CD4-positive, alpha-beta T cell treated with Interleukin-15 for 4 hours (primary cell): ENCODE measurements at regions not wholly inside any gene's neighbourhood (a gene's known extent, or its start where the extent isn't known, plus 50 kb on each side); places are given as distances from the start of the nearest gene placed in this dataset.
"Not testable (repeated sequence)": the region's sequence is repeated elsewhere in the genome, so short reads cannot be mapped to it uniquely, and the experiment has no call there.

Experiments
- DNase-seq: peaks from one replicate; pipeline ENCODE4 v3.0.0-alpha.2; 2020; ENCODE audit warnings: low spot score

DNA sequence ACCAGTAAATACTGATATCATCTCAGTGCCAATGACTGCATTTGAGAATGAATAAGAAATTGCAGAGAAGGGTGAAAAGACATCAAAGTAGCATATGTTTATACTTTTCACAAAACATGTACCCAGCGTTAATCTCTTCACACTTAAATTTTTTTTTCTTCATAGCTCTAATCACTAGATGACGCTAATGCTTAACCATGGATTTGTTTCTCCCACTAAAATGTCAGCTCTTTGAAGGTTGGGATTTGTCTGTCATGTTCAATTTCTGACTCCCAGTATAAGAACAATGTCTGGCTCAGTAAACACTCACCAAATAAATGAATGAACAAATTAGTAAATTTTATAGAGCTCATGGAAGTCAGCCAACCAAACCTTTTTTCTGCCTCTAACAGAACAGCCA is 78.3 kb upstream of the LMCD1 start:
- DNase-seq = no peak

DNA sequence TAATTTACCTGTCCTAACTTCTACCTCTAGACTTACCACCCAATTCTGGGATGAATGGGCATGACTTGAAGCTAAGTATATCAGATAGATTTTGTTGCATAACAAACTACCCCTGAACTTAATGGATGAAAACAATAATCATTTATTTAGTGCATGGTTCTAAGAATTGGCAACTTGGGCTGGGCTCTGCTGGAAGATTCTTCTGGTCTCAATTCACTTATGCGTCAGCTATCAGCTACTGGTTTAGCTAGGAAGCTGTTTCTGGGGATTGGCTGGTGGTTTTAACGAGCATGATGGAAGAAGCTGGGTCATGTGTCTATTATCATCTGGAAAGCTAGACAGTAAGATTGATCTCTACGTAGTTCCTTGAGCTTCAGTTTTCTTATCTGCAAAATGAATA is 77.3 kb upstream of the LMCD1 start:
- no peak for DNase-seq

DNA sequence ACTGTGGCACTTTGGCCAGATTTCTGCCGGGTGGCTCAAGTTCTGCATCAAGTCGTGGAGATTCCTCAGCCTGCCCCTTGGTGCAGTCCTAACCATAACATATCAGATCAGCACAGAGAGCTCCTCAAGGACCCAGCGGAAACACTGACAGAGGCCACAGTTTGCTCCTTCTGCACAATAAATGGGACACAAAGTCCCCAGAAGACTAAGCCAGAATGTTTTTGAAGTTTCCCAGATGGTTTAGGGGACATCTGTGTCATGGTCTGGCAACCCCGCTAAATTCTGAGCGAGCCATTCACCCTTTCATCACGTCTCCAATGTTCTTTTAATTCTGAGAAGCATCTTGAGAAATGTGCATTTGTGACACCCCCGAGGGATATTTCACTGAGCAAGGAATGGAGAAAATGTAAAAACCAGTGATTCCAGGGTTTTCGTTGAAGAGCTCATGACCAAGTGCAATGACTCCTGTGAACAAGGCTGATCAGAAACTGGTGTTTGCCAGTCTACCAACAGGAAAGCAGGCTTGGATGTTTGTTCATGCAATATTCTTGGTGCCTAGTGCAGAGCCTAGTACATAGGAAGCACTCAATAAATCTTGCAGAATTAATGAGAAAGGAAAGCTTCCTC is 64.8 kb upstream of the LMCD1 start:
- DNase-seq = no peak

DNA sequence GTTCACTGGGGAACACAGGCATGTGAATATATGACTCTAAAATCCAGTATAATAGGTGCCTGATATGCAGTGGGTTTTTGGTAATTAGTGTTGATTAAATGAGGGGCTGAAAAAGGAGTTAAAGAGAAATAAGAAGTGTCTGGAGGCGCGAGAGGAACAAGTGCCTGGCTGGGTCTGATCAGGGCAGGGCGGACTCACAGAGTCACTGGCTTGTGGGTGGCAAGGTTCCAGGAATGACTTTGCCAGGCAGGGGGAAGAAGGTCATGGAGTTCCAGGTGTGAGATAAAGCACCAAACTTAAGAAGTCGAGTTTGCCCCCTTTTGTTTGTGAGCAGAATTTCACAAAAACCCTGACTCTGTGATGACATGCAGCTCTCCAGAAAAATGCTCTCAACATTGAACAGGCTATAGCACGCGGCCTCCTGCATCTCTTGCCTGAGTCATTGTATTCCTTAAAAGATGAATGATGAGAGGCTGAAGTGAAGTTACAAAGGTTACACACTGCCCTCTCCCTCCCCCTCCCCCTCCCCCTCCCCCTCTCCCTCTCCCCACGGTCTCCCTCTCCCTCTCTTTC is 63.0 kb upstream of the LMCD1 start:
- DNase-seq = no peak

DNA sequence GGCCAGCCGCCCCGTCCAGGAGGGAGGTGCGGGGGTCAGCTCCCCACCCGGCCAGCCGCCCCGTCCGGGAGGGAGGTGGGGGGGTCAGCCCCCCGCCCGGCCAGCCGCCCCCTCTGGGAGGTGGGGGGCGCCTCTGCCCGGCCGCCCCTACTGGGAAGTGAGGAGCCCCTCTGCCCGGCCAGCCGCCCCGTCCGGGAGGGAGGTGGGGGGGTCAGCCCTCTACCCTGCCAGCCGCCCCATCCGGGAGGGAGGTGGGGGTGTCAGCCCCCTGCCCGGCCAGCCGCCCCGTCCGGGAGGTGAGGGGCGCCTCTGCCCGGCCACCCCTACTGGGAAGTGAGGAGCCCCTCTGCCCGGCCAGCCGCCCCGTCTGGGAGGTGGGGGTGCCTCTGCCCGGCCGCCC is 61.5 kb upstream of the LMCD1 start:
- DNase-seq = not testable (repeated sequence)

DNA sequence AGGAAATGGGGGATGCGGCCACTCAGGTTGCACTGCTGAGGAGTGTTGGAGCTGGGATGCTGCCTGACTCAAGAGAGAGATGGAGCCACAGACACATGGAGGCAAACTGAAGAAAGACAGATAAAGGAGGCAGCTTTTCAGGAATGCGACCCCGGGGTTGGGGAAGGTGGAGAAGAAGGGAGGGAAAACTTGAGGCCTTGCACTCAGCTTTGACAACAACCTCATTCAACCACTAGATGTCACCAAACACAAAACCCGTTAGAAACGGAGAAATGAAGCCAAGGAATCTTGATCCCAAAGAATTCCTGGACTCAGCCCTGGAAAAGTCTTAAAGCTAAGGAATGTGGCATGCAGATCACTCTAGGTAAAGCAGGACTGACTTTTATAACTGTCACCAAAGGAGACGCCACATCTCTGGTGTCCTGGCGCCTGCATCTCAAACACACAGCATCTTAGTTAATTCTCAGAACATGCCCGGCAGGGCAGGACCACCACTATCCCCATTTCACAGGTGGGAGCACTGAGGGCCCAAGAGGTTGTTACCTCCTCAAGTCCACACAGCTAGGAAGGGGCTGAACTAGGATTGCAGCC is 59.6 kb upstream of the LMCD1 start:
- no peak for DNase-seq

DNA sequence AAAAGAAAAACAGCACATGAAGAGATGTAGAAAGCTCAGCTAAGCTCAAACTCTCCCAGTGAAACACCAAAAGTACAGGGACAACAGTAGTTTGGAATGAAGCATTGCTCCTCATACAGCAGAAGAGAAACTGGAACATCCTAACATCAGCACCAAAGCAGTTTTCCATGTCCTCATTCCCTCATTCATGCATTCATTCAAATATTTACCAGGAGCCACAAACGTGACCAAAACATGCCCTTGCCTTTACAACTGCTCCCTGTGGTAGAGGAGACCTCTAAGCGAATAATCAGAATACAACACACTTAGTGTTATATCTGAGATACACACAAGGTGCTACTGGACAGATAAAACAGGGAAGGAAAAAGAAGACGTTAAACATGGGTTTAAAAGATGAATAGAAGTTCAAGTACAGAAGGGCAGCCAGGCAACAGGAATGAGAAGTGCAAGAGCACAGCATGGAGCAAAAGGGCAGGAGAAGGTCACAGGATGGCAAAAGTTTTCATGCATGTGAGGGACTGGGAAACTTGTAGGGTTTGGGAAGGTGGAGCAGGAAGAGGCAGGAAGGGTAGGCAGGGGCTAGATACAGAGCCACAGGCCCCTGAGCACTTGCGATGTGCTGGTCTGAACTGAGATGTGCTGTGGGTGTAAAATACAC is 58.5 kb upstream of the LMCD1 start:
- no peak for DNase-seq

DNA sequence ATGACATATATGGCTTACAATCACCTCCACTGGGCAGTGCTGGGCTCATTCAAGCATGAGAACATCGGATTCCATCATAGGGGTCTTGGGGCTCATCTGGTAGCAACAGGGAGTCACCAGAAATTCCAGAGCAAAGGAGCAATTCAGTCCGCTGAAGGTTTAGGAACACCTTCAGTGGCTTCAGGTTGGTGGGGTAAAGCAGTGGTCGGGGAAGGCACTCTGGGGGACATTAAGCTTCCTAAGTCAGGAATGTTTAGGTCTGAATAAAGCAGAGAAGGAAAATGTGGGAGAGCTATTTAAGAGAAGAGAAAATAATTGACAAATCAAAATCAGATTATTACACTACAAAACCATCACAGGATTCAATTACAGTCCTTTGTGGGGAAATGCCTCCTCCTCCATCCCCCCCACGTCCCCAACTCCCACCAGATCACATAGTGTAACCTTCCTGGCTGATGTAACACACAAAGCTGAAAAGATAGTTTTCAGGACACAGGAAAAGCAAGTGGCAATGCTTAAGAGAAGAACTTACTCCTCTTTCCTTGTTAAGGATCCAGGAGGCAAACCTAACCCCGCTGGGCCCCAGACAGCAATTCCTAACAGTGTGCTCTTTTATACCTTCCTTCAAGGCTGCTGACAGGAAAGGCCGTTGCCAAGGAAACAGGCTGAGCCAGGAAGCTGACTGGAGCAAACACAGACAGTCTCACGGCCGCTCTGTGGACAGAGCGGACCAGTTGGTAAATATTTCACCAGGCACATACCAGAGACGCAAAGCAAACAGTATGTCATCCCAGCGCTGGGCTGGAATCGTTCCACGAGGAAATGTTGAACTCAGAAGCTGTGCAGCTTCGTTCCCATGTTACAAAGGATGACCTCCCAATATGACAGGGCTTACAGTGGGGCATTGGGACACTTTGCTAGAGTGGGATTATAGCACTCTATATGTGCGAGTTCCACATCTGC is 57.5 kb upstream of the LMCD1 start:
- DNase-seq = no peak

DNA sequence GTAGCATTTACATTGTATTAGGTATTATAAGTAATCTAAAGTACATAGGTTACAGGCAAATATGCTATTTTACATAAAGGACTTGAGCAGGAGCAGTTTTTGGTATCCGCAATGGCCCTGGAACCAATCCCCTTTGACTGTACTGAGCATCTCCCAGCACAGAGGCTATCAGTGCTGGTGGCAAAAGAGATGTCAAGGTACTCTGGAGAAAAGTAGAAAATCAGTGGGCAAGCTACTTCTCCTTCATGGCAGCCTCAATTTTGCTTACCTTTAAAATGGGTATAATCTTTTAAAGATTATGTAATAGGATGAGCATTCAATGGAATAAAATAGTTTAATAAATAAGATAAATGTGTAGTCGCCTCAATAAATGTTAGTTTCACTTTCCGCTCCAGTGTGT is 56.7 kb upstream of the LMCD1 start:
- no peak for DNase-seq

DNA sequence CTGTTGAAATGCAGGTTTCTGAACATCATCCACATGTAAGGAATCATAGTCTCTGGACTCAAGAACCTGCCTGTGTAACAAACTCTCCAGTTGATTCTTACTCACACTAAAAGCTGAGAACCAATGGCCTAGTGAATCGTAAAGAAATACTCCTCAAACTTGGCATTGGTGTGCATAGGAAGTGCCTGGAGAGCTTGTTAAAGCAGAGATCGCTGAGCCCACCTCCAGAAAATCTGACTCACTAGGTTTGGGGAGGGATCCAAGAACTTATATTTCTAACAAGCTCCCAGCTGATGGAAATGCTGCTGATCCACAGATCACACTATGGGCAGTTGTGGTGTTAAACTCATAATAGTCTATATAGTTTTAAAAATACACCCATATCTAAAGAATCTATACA is 55.8 kb upstream of the LMCD1 start:
- DNase-seq = no peak

DNA sequence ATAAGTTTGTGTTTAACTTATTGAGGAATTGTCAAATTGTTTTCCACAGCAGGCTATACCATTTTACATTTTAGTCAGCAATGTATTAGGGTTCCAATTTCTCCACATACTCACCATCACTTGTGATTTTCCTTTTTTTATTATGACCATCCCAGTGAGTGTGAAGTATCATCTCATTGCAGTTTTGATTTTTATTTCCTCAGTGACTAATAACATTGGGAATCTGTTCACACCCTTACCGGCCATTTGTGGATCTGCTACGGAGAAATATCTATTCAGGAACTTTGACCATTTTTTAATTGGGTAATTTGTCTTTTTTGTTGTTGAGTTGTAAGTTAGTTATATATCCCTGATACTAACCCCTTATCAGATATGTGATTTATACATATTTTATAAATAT is 54.8 kb upstream of the LMCD1 start:
- no peak for DNase-seq

DNA sequence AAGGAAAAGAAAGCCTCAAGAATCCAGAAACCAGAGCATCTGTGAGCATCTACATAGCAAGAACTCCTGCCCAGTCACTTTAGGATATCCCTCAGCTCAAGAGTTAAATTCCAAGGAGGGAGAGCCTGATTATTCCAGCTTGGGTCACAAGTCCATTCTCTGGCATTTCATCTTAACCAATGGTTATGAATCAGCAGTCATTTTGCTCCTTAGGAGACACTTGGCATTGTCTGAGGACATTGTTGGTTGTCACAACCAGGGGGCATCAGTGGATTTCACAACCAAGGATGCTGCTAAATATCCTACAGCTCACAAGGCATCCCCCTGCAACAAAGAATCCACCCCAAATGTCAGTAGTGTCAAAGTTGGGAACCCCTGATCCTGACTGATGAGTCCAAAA is 51.0 kb upstream of the LMCD1 start:
- DNase-seq = no peak

DNA sequence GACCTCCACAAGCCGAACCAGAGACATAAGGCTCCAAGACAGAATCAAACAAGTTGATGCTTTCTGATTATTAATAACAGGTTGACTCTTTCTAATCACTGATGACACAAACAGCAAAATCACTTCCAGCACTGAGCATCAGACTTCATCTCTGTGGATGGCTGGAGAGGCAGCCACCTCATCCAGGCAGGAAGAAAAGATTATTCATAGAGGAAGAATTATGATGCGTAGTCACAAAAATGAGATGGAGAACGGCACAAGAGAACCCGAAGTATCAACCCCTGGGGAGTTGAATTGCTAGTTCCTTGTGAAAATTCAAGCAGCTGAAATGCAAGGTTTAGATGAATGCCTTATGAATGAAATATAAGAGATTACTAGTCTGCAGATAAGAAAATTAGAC is 49.9 kb upstream of the LMCD1 start:
- no peak for DNase-seq
